Activated CD4-positive, alpha-beta T cell treated with anti-CD3 and anti-CD28 coated beads for 4 hours (primary cell): ENCODE measurements at regions not wholly inside any gene's neighbourhood (a gene's known extent, or its start where the extent isn't known, plus 50 kb on each side); places are given as distances from the start of the nearest gene placed in this dataset.
"Not testable (repeated sequence)": the region's sequence is repeated elsewhere in the genome, so short reads cannot be mapped to it uniquely, and the experiment has no call there.

Experiments used
- DNase-seq, 2 donors: peaks; one replicate each; pipeline ENCODE4 v3.0.0-alpha.2; 2020

DNA sequence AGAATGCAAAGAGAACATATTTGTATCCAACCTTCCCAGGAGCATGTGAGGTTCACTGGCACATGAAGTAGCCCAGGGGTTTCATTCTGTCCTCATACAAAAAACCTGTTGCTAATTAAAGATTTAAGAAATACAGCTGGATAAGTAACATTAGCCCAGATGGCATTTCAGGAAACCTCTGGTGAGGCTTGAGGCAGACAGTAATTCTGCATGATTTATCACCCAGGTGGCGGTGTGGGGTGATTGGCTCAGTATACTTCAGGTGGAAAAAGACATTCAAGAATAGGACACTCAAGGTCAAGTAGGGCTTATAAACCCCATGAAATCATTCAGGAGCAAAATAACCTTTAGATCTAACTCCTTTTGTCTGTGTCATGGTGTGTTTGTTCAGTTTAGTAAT, 237.4 kb downstream of the RNF144A start:
- DNase-seq = no peak

GRCh38 chr2:7161501-7161900, 244.3 kb downstream of the RNF144A start:
- DNase-seq = no peak

DNA sequence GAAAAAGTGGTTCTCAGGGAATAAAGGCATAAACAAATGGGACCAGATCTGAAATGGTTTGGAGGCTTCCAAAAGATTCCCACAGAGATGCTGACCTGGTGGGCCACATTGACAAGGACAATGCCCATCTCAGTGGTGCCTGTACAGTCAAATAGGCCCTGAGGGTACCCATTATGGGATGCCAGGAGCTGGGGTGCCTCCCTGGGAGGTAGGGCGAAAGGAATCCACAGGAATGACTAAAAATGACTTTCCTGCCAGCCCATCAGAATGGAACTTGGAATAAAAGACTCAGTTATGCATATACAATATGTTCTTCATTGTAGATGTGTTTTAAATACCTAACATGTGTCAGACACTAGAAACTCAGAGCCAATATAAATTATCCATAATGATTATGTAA, 248.5 kb downstream of the RNF144A start:
- DNase-seq = no peak

- no peak for DNase-seq
Observed at GRCh38 chr2:7167801-7168411, 250.7 kb downstream of the RNF144A start.

DNA sequence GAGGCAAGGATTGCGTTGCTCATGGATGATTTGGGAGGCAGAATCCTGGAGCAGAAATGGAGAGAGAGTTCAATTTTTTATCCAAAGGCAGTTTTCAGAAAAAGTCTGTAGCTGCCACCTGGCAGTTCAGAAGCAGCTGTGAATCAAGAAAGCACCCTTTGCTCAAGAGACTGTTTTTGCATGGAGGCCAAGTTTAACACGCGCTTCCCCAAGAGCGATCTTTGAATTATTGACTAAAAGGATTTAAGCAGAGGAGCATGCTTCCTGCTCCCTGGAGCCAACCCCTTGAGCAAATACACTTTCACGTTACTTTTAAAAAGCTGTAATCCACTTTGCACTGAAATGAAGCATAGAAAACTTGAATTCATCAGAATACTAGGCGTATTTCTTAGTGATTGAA, 252.4 kb downstream of the RNF144A start:
- DNase-seq = no peak

DNA sequence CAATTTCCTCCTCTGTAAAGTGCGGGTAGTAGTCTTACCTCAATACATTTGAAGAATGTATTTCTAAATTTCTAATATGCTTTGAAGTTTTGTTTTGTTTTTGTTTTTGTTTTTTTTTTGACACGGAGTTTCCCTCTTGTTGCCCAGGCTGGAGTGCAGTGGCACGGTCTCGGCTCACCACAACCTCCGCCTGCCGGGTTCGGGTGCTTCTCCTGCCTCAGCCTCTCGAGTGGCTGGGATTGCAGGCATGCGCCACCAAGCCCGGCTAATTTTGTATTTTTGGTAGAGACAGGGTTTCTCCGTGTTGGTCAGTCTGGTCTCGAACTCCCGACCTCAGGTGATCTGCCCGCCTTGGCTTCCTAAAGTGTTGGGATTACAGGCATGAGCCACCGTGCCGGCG, 261.8 kb downstream of the RNF144A start:
- not testable (repeated sequence) for DNase-seq

DNA sequence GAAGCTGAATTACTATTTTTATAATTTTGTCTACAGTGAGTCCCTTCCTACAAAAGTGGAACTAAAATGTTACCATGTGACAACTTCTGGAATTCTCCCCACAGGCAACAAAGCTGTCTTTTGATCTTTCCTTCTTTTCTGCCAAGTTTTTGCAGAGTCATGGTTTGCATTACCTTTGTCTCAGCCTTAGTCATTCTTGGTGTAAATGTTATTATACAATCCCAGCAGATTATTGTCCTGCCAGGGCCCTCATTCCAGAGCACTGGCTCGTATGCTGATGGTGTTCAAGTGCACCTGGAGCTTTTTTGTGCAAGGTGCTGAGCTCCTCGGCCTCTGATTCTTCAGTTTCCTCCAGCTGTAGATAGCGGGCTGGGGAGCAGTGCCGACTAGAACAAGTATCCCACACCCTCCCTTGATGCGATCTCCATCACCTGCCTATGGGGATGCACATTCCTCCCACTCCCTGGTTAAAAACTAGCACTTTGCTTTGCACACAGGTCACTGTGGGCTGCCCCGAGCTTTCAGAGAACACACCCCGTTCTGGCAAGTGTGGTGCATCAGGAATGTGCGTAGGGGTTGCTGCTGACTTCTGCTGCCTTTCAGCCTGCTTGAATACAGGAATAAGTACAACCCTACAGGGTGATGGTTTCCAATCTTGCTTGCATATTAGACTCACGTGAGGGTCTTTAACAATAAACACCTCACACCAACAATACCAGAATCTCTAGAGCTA, 263.6 kb downstream of the RNF144A start:
- no peak for DNase-seq

- DNase-seq = no peak
Observed at GRCh38 chr2:7182525-7182924, 265.3 kb downstream of the RNF144A start.

DNA sequence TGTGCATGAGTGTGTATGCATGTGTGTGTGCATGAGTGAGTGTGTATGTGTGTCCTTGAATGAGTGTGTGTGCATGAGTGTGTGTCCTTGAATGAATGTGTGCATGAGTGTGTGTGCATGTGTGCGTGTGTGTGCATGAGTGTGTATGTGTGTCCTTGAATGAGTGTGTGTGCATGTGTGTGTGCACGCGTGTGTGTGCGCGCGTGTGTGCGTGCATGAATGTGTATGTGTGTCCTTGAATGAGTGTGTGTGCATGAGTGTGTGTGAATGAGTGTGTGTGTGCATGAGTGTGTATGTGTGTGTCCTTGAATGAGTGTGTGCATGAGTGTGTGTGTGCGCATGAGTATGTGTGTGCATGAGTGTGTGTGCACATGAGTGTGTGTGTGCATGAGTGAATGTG, 271.9 kb downstream of the RNF144A start:
- no peak for DNase-seq

DNA sequence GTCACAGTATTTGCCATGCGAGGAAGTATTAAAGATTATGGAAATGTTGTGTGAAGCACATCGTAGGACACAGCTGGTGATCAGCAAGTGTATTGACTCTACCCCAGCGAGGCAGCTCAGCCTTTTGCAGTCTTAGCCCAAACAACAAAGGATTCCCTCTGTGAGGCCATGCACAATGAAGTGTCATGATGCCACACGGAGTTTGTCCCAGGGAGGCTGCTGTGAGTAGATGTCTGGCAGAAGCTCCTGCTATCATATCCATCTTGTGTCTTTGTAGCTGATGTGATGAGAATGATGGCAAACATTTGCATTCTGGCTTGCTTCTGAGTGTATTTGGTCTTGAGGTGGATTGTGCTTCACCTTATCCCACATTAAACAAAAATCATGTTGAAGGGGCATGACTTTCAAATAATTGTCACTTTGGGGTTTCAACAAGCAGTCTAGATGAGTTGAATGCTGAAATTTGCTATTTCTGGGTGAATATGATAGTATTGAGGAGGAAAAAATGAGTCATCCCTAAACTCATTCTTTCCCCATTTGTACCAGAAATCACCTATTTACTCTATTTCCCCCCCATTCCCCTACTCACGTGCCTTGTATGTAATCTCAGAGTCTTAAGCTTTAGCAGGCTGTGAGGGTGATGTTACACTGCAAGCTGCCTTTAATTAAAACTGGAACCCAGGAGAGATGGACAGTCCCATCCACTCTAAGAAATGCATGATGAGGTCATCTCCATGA, 273.5 kb downstream of the RNF144A start:
- DNase-seq = no peak

GRCh38 chr2:7191932-7192331, 274.7 kb downstream of the RNF144A start:
- DNase-seq = no peak

DNA sequence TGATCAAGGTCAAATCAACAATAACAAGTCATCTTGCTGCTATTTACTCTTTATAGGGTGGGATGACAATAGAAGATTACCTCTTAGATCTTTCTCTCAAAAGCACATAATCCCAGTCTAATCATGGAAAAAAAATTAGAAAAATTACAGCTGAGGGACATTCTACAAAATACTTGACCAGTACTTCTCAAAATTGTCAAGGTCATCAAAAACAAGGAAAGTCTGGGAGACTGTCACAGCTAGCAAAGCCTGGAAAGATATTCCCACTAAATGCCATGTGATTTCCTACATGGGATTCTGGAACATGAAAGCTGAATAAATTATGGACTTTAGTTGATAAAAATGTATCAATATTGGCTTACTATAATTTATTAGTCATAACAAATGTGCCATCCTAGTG, 276.2 kb downstream of the RNF144A start:
- DNase-seq = no peak

DNA sequence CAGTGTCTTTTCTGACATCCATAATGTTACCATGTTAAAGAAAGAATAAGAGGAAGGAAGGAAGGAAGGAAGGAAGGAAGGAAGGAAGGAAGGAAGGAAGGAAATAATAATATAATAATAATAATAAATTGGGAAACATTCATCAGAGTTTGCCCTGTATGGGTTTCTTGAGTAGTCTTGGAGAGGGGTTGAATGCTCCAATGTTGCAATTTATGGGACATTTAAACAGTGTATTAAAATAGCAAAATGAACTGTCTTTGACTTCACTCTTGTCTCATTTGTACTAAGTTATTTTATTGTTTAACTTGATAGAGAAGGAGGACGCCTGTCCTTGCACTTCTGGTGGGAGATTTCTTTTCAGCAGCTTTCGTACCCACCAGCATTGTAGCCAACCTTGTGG, 277.7 kb downstream of the RNF144A start:
- no peak for DNase-seq

GRCh38 chr2:7196883-7197282, 279.7 kb downstream of the RNF144A start:
- no peak for DNase-seq

DNA sequence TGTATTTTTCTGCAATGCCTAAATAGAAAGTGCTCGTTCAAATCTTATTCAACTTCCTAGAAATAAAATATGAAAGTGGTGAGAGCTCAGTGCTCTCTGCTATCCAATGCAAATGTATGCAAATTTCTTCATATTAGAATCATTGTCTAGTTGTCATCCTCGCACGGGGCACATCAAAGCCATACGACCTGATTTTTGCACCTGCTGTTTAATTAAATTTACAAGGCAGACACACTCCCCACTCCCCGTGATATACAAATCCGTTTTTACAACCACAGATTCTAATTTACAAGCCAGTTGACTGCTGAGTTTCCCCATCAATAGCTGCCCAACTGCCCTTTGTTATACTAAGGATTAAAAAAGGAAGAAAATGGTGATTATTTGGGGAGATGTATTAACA, 284.6 kb downstream of the RNF144A start:
- no peak for DNase-seq

- DNase-seq = peak; percentile 26 to 53
Observed at GRCh38 chr2:7203056-7203467, 285.9 kb downstream of the RNF144A start.

DNA sequence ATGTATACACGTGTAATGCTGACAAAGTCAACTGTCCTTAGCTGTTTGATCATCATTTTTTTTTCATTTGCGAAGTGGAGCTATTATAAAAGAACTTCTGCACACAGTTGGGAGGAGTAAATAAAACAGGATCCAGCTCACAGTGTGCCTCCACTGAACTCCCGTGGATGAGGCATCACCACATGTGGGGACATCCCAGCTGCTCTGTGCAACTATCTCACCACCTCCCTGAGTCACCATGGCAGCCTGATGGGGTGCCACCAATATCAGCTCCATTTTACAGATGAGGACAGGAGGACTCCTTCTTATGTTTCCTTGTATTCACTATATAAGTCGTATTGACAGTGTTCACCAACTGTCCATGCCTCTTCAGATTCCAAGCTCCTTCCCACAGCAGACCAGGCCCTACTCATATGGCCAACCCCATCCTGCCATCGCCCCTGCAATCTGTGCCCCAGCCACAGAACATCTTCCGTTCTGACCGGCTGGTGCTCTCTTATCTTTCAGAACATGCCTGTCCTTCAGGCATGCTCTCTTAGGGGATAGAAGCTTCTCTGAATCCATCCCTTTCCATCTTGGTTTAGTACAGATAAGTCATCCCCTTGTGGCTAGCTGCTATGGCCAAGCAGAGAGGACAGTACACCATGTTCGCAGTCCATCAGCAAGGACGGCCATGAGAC, 288.1 kb downstream of the RNF144A start:
- no peak for DNase-seq

- no peak for DNase-seq
Observed at GRCh38 chr2:7206111-7206810, 289.0 kb downstream of the RNF144A start.

- no peak for DNase-seq
Observed at GRCh38 chr2:7207631-7208030, 290.4 kb downstream of the RNF144A start.

DNA sequence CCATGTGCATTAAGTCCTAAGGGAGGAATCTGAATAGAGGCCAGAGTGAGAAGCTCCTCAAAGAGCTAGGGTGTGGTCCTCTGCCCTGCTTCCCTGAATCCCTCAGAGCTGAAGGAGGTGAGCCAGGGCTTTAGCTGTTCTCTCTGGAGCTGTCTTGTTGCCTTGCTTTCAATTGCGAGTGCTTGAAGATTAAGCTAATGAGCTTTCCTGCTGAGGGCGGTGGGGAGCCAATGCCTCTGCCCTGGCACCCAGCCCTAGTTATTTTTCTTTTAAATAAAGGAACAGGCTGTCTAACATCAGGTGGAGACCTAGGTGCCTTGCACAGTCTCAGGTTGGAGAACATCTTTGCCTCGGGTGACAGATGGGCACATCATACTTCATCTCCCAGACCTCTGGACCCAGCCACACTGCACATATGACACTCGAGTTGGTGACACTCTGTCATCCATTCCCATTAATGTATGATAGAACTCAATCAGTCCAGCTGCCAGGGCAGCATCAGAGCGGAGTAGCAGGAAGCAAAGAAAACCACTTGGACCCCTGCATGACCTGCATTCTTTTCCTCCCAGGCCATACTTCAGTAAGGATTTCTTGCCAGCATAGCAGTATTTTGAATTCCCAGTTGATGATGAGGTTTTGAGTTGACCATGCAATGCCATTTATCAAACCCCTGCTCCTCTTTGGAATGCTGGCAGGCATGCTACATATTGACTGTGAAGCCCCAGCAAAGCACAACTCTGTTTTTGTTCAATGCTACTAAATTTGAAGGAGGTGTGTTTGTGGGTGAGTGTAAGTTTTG, 292.7 kb downstream of the RNF144A start:
- DNase-seq = no peak

GRCh38 chr2:7210712-7211111, 293.5 kb downstream of the RNF144A start:
- no peak for DNase-seq

GRCh38 chr2:7225848-7226247, 308.6 kb downstream of the RNF144A start:
- no peak for DNase-seq
